Left cardiac atrium (tissue), 4 donors: ENCODE measurements at regions not wholly inside any gene's neighbourhood (a gene's known extent, or its start where the extent isn't known, plus 50 kb on each side); places are given as distances from the start of the nearest gene placed in this dataset.
"Not testable (repeated sequence)": the region's sequence is repeated elsewhere in the genome, so short reads cannot be mapped to it uniquely, and the experiment has no call there.

Experiments used
- ATAC-seq, 2 donors: fragments of 200-7000 bp; cut with Tn5 transposase; one replicate each; pipeline ENCODE4 v1.9.1; 2020; ENCODE audit warnings: mild to moderate bottlenecking in 2 of 2, moderate library complexity in 2 of 2
- DNase-seq: peaks from one replicate; pipeline ENCODE4 v3.0.0-alpha.2; 2020
- intact Hi-C, 2 donors: fragments of 100-400 bp; cut with DNase I; formaldehyde crosslinking; loops; one replicate each; pipeline versions ENCODE4 v1.14.1 to v1.15.1; 2022 to 2023
- donor health status: DM: no; HTN: yes; CAD: no.
- donor health status: DM: no; HTN: yes; CAD: no; lungs with severe emphysema.
- donor health status: DM: yes; HTN: yes; CAD: no.
- donor health status: Dilated cardiomyopathy.

DNA sequence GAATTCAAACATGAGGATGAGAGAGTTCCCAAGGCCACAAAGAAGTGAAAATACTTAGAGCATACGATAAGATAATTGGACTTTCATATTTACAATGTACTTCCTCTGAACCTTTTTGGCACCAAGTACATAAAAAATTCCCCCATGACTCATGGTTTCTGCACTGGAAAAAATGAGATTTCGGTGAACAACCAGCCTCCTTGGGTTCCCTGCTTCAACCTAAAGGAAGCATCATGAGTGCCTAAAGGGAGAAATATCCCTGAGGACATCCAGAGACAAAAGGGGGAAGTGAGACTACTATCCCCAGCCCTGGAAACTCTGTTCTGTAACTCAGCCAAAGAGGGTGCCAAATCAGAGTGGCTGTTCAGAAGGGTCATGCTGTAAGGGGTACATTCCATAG lies 562.7 kb upstream of the SLC39A10 start:
- intact Hi-C loops, result no loop called here
- ATAC-seq (no peak), DNase-seq (no peak)

DNA sequence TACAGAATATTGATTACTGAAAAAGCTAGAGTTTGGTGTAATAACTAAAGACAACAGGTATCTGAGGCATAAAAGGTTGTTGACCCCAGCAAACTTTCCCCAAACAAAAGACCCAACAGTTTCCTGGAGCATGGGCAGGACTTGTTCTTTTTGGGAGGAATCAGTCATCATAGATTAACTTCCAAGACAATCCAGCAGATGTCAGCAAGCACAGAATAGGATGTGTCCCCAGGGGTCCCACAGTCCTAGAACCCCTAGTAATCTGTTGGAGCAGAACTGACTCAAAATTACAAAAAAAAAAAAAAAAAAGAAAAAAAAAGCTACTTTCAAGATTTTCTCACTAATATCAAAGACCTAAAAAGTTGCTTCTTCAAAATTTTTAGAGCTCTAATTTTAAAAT lies 564.7 kb upstream of the SLC39A10 start:
- intact Hi-C loops, result no loop called here

DNA sequence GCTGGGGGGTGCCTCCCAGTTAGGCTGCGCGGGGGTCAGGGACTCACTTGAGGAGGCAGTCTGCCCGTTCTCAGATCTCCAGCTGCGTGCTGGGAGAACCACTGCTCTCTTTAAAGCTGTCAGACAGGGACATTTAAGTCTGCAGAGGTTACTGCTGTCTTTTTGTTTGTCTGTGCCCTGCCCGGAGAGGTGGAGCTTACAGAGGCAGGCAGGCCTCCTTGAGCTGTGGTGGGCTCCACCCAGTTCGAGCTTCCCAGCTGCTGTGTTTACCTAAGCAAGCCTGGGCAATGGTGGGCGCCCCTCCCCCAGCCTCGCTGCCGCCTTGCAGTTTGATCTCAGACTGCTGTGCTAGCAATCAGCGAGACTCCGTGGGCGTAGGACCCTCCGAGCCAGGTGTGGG lies 584.2 kb upstream of the SLC39A10 start:
- intact Hi-C loops, ATAC-seq: not testable (repeated sequence)

More for the DNA sequence above, 564.7 kb upstream of the SLC39A10 start:
- ATAC-seq, result no peak
- no peak for DNase-seq

DNA sequence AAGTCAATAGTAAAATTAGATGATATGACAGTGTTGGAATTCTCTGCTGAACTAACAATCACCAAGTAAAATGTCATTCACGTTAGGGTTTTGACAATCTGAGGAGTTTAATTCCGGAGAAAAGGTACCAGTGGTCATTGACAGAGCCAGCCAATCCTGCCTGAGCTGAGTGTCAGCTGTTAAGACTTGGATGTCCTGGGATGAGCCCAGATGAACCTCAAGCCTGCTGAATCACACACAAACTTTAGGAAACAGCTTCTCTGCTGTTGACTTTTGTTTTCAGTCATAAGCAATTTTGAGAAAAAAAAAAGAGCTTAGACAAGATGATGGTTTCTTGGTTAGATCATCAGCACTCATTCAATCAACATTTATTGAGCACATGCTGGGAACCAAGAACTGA lies 600.0 kb upstream of the SLC39A10 start:
- intact Hi-C loops, result no loop called here
- DNase-seq (no peak), ATAC-seq (no peak)

More for the DNA sequence above, 584.2 kb upstream of the SLC39A10 start:
- not testable (repeated sequence) for DNase-seq

DNA sequence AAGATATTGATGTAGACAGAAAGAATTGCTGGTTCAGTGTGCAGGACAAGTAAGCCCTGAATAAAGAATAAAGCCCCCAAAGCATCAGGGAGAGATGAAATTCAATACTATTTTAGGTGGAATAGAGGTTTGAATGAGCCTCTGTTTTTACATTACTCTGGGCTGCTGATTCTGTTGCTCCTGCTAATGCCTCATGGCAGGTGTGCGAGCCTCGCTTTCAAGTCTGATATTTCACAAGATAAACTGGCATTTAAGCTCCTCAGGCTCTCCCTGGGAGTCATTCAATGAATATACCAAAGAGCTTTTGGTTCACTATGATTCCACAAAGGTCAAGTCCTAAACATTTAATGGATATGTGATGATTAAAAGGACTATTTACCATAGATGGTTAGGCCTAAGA lies 601.0 kb upstream of the SLC39A10 start:
- intact Hi-C loops, result no loop called here
- ATAC-seq (no peak), DNase-seq (no peak)

DNA sequence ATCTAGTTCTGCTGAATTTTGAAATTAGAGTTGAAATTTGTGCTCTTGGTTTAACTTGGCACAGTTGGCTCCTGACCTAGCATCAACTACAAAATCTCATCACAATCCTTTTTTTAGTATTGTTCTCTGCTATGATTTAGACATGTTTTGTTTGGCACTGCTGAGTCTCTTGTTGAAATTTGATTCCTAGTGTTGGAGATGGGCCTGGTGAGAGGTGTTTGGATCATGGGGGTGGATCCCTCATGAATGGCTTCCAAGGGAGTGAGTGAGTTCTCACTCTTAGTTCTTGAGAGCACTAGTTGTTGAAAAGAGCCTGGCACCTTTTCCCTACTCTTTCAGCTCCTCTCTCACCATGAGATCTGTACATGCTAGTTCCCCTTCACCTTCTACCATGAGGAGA lies 605.6 kb upstream of the SLC39A10 start:
- no peak for ATAC-seq
- intact Hi-C loops, result no loop called here

DNA sequence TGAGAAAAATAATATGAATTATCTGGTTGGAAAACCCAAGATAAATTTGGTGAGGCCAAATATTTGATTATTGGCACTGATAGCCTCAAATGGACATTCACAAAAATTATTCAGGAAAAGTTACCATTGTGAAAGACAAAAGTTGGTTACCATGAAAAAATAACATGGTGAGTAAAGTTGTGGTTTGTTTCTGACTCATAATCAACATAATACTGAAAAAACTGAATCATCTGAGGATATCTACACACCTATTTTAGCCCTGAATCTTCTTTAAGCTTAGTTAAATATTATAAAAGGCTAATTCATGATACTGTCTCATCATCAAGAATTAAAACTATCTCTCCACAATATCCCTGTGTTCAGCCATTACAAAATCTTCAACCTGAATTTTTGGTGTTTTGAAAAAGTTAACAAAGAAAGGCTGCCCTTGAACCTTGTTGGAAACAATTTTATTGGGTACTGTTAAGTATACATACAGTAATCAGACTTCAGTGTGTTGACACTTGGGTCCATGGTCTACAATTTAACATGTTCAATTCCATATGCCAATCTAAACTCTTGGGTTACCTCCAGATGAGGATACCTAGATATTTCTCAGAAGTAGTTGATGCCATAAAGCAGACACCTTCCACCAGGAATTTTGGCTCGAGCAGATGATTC lies 607.5 kb upstream of the SLC39A10 start:
- ATAC-seq (no peak), DNase-seq (no peak)
- intact Hi-C loops, result no loop called here

More for the DNA sequence above, 605.6 kb upstream of the SLC39A10 start:
- no peak for DNase-seq

DNA sequence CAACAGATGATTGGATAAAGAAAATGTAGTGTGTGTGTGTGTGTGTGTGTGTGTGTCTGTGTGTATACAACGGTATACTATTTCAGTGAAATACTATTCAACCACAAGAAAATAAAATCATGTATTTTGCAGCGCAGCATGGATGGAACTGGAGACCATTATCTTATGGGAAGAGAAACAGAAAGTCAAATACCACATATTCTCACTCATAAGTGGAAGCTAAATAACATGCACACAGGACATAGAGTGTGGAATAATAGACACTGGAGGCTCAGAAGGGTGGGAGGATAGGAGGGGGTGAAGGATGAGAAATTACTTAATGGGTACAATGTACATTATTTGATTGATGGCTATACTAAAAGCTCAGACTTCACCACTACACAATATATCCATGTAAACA lies 609.1 kb upstream of the SLC39A10 start:
- intact Hi-C loops, result no loop called here
- DNase-seq (no peak), ATAC-seq (no peak)

DNA sequence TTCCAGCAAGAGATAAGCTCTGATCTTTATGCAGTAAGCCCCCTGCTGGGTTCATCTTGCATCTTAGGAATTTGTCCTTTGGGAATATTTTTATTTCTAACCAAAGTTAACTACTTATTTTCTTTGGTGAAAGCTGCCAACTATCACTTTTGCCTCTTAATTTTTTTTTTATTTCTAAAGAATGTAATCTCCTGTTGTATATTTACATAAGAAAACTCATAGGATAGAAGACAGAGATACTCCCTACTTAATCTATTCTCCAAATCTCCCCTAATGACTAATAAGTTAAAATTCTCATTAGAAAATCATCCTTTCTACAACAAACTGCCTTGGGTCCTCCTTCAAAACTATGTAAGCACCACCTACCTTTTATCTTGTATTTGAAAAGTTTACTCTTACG lies 612.2 kb upstream of the SLC39A10 start:
- DNase-seq, result no peak
- no peak for ATAC-seq
- intact Hi-C loops, result no loop called here

DNA sequence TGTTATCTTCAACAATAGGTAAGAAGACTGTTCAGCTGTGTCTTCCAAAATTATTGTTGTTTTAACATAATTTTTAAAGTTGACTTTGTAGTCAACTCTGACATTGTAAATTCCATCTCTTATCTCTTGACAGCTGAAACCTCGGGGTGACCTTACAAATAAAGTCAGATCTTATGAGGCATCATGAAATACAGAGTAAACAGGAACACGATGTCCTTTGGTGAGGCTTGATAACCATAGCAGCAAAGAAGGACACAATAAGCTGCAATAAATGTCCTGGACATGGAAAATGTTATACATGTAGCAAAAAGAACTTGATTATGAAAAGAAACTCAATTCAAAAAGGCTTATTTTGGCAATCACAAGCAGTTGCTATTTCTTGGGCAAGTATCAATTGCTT lies 618.9 kb upstream of the SLC39A10 start:
- intact Hi-C loops, result no loop called here
- ATAC-seq (no peak), DNase-seq (no peak)

DNA sequence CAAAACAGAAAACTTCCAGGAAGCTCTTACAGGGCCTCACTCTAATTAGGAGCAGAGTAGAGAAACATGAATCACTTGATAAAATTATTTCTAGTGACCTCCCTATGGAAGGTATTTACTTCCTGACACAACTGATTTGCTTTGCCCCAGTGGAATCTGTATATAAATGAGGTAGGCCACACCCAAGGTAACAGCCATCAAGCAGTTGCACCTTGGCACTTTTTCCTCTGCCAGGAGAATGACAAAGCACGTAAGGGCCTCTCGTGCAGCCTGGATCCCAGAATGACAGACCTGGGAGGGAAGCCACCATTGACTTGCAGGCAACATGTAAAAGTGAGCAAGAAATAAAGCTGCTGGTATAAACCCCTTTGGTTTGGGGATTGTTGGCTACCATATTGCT lies 620.0 kb upstream of the SLC39A10 start:
- ATAC-seq, result no peak
- DNase-seq, result no peak
- intact Hi-C loops, result no loop called here

DNA sequence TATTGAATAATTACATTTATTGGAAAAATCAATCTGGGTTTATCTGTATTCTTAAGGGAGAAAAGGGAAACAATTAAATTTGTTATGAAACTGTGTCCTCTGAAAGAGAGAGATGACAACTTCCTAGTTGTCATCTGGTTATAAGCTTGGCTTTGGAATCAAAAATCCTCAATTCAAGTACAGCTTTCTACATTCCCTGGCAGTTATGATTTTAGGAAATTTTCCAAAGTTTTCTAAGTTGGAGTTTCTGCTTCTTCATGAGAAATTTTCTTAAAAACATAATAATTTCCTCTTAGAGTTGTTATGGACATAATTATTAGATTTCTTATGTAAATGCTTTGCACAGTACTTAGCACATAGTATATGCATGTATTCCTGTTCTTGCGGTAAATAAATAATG lies 625.6 kb upstream of the SLC39A10 start:
- ATAC-seq, result no peak
- intact Hi-C loops, result no loop called here
- DNase-seq, result no peak

DNA sequence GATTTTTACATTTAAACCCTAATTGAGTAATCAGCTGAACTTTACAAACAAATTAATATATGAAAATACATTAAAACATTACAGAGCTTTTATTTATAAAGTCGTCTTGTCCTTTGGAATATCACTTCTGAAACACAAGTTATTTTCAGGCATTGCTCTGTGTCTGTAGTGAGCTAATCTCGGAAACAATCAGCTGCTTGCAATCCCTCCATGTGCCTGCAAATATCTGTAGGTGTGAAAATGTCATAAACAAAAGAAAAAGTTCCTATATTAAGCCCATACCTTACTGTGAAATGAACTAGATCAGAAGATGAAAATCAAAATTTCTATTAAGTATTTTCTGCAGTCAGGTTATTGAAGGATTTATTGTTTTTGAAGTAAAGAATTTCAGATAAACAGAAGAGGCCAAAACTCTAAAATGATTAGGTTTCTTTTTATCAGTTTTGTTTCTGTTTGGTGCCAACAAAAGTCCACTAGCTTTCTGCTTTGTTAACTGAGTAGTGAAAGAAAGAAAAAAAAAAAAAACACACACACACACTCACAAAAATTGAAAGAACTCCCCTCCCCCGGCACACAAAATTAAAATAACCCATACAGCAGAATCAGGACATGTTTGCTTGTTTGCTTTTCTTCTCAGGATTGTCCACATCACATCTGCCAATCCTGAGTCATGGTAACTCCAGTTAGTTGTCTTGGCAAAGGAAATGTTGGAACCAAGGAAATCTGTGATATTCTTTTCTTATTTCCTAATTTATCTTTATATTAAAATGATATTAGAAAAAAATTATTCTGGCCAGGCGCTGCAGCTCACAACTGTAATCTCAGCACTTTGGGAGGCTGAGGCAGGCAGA lies 627.0 kb upstream of the SLC39A10 start:
- intact Hi-C loops, result no loop called here
- ATAC-seq, result no peak
- no peak for DNase-seq

DNA sequence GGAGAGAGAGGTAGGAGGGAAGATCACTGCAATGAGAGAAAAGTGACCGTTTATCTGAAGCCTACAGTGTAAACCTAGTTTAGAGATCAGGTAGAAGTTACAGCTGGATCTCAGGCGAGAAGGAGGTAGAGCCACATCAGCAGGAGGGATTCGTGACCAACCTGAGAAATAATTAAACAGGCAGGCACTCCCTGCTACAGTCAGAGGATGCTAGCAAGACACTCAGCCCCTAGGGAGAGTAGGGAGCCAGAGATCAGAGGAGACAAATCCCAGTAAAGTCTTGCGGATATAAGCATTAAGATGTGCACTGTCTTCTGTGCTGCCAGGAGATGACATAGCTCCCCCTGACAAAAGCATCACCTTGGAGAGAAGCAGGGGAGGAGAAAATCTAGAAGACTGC lies 629.1 kb upstream of the SLC39A10 start:
- intact Hi-C loops, result no loop called here
- ATAC-seq (no peak), DNase-seq (no peak)

DNA sequence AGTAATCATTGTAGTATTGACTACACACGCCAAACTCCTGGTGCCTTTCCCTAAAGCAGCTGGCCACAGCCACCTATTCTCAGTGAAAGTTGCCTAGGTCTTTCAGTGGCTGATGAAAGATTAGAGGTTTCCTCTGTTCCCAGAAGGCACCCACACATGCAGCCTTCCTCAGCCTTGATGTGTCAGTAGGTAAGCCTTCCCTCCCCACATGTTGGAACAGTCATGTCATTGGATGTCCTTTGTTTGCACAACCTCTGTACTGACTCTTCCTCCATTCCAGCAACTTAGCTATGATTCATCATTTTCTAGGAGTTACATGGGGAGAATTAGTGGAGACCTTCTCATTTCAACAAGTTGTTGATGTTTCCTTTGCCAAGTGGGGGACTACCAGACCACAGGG lies 630.8 kb upstream of the SLC39A10 start:
- intact Hi-C loops, result no loop called here
- DNase-seq (no peak), ATAC-seq (no peak)

DNA sequence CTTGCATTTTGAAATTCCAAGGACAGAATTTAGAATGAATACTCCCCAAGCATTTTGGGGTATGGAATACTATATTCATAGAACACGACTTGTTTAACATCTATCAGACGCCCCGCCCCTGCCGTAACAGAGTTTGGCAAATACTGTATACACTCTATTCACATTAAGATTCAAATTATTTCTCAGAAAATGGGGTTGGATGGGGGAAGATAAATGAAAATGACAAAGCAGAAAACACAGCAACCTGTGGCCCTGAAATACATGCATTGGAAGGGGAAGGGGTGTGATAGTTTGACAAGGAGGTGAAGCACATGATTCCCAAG lies 634.6 kb upstream of the SLC39A10 start:
- no peak for ATAC-seq
- intact Hi-C loops, result no loop called here
- no peak for DNase-seq

DNA sequence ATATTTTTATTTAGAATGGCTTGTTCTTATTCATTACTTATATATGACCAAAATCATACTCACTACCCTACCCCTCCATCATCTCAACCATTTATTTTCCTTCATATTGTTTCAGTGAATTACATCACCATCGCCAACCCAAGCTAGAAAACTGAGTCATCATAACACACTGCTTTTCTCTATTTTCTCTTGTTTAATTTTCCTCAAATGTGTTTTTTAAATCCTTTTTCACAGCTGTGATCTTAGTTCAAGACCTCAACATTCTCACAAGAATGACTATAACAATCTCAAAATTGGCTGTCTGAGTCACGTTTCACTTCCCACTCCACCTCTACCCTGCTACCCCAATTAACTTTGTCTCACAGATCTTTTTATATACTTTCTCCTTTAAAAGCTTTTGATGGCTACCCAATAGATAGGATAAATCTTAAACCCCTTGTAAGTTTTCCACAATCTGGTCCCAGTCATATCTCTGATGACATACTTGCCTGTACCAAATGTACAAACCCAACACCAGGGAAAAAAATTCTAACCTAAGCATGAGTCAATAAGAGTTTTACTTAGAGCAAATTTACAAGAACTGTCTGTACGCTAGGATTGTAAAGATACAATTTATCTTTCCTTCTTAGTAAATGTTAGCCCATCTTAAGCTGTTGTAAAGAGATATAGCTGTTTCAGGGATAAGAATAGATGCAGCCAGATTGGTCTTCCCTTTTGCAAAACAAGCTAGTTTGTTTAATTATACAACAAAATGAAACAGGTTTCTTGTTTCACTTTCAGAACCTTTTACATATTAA lies 635.1 kb upstream of the SLC39A10 start:
- intact Hi-C loops, result no loop called here
- ATAC-seq (no peak), DNase-seq (no peak)

DNA sequence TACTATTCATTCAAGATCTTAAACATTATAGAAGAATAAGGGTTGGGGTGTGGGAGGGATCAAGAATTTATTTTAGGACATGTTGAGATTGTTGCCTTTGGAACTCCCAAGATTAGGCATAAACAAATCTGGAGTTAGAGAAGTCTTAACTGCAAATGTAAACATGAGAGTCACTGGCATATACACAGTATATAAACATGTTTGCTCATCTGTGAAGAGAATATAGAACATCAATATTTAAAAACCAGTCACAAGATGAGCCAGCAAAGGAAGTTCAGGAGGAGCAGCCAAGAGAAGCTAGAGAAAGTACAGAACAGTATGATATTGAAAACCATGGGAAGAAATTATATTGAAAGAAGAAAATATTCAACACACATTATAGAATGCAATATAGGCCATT lies 638.6 kb upstream of the SLC39A10 start:
- ATAC-seq (no peak), DNase-seq (no peak)
- intact Hi-C loops, result no loop called here

DNA sequence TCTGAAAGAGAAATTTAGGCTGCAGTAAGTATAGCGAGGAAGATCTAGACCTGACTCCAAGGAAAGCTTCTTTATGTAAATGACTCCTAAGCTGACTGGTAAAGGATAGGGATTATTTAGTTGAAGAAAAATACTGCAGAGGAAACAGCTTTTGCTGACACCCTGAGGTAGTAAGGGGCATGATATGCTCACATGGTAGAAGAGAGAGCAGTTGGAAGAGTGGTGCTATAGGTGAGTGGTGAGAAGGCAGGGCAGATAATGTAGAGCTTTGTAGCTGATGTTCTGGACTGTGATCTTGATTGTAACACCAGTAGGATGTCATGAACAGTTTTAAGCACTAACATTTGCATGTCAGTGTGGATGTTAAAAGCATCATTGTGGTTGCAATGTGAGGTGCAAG lies 639.1 kb upstream of the SLC39A10 start:
- DNase-seq (no peak), ATAC-seq (no peak)
- intact Hi-C loops, result no loop called here

DNA sequence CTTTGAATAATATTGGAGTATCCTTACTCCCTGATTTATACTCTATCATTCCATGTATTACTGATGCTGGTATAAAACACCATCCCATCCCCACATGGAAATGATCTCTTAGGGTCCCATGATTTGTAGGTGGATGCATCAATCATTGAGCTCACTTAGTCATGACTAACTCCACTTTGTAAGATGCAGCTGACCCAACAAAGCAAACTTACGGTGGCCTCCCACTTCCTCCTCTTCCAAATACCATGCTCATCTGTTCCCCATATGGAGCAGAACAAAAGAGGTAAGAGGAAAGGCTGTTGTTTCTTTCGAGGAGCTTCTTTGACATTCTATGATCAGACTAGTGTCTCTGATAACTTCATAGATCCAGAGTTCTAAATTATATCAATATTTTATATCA lies 640.2 kb upstream of the SLC39A10 start:
- no peak for DNase-seq
- ATAC-seq, result no peak

More for the DNA sequence above, 640.2 kb upstream of the SLC39A10 start:
- intact Hi-C loops, result no loop called here
